Epithelial cell of esophagus (primary cell): ENCODE measurements at regions not wholly inside any gene's neighbourhood (a gene's known extent, or its start where the extent isn't known, plus 50 kb on each side); places are given as distances from the start of the nearest gene placed in this dataset.

ENCODE experiments used
- DNase-seq: peaks from one replicate; pipeline ENCODE4 v3.0.0; 2010; ENCODE audit warnings: low read depth
- H3K4me3 ChIP-seq: 2 replicates; pipeline ENCODE4 v1.5.1; 2011; ENCODE audit warnings: mild to moderate bottlenecking, low read length, control low read depth
- CTCF ChIP-seq: IDR thresholded peaks from 2 replicates; pipeline ENCODE4 v1.5.1; 2011; ENCODE audit warnings: low read depth, mild to moderate bottlenecking, low read length, control low read depth, inconsistent platforms; ENCODE audit not compliant: insufficient read depth; ENCODE audit errors: missing control alignments

DNA sequence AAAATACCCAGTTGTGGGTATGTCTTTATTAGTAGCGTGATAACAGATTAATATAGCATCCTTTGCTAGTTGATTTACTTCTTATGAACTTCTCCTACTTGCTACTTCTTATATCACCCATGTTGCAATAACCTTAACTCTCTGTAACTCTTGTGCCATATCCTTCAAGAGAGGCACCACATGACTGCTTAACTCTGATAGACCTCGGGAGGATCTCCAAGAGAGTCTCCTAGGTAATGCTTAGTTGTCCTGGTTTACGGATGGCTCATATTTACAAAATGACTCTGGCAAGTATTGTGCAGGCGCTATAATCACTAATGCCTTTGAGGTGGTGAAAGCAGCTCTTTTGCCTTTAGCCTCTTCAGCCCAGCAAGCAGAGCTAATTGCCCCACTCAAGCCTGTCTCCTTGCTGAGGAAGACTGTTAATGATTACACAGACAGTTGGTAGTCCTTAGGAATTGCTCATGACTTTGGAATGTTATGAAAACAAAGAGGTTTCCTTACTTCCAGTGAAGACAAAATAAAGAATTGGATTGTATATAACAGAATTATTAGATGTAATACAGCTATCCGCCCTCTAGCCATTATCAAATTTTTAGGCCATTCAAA is 1305.8 kb downstream of the PCDH7 start:
- DNase-seq = peak; percentile 69

GRCh38 chr4:32030406-32030805 is 1310.2 kb downstream of the PCDH7 start:
- no peak for TF ChIP-seq CTCF
- DNase-seq = no peak
- H3K4me3 ChIP-seq = no peak overlapping the region

More for the DNA sequence above, 1305.8 kb downstream of the PCDH7 start:
- no peak for TF ChIP-seq CTCF
- H3K4me3 ChIP-seq = no peak overlapping the region

DNA sequence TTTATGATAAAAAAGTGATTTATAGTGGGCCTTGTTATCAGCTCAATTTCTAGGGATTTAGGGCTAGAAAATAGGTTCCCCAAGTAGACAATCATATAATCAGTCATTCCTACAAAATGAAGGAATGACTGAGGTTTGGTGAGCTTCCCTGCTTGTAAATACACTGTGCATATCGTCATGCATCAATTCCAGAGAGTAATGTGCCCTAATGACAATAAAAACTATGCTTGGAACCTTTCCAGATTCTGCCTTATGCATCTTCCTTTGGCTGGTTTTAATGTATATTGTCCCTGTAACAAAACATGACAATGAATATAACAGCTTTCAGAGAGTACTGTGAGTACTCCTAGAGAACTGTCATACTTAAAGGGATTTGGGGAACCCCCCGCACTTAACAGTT is 1310.9 kb downstream of the PCDH7 start:
- no peak for DNase-seq
- TF ChIP-seq CTCF = no peak
- H3K4me3 ChIP-seq = no peak overlapping the region

- DNase-seq = no peak
- TF ChIP-seq CTCF = no peak
- H3K4me3 ChIP-seq = no peak overlapping the region
Measured at GRCh38 chr4:32032136-32032672, 1312.0 kb downstream of the PCDH7 start.

DNA sequence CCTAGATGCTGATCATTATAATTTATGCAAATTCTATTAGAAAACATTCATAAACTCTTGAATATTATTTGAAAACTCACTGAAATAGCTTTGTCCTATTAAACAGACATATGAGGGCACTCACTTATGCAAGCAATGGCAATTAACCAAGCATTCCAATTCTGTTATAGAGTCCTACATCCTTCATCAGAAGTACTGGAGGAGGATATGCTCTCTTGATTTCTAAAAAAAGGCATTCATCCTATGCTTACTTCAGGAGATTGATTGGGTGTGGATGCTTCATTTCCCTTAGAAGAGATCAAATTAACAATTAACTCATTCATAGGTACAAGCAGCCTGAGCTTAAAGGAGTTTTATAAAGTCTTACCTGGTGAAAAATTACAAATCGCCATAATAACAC is 1317.2 kb downstream of the PCDH7 start:
- H3K4me3 ChIP-seq = no peak overlapping the region
- TF ChIP-seq CTCF = no peak
- DNase-seq = no peak

GRCh38 chr4:32042486-32043247 is 1322.5 kb downstream of the PCDH7 start:
- no peak overlapping the region for H3K4me3 ChIP-seq
- TF ChIP-seq CTCF = peak; percentile 33
- no peak for DNase-seq
